Activated T-helper 1 cell treated with Interleukin-2 at 50 U/mL for 16 hours (primary cell): ENCODE measurements at regions not wholly inside any gene's neighbourhood (a gene's known extent, or its start where the extent isn't known, plus 50 kb on each side); places are given as distances from the start of the nearest gene placed in this dataset.
"Not testable (repeated sequence)": the region's sequence is repeated elsewhere in the genome, so short reads cannot be mapped to it uniquely, and the experiment has no call there.

Experiments used
- DNase-seq: peaks from one replicate; pipeline ENCODE4 v3.0.0-alpha.2; 2020; ENCODE audit warnings: low read depth

GRCh38 chr16:16879567-16880251 lies 500.8 kb downstream of the NPIPA7 start:
- no peak for DNase-seq

DNA sequence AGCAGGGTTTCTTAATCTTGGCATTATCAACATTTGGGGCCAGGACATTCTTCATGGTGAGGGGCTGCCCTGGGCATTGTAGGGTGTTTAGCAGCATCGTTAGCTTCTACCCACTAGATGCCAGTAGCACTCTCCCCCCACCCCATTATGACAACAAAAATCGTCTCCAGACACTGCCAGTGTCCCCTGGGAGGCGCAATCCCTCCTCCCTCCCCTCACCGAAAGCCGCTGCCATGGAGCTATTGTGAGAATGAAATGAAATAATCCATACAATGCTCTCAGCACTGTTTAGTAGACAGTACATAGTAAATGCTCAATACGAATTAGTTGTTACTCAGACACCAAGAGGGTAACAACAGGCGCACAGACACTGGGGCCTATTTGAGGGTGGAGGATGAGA lies 502.9 kb downstream of the NPIPA7 start:
- no peak for DNase-seq

- DNase-seq: no peak
Measured at GRCh38 chr16:16882766-16883165, 503.8 kb downstream of the NPIPA7 start.

DNA sequence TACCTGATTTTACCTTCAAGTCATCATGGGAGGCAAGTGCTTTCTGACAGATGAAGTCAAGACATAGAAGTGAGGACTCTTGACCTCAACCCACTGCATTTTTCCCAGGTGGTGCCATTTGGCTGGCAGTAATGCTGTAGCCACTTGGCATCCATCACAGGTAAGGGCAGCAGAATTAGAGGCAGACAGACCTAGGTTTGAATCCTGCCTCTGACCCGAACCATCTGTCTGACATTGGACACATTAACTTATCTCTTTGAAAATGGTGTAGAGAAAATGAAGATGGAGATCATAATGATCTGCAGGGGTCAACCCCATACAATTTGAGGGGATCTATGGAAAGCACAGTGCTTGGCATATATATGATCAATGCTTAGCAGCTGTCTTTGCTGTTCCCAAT lies 505.5 kb downstream of the NPIPA7 start:
- no peak for DNase-seq

DNA sequence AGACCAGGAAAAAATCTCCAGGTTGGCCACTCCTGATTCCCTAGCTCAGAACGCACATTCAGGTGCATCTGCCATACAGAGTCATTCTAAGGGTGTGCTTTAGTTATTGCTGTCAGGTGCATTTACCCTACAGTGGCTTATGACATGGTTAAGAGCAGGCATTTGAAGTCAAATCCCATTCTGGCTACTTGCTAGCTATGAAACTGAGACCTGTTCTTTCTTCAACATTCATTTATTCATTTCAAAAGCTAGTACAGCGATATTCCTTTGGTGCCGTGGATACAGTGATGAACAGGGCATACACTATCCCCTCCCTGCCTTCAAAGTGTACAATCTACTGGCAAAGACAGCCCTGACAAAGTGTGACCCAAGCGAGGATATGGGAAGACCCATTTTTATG lies 508.3 kb downstream of the NPIPA7 start:
- DNase-seq: no peak

DNA sequence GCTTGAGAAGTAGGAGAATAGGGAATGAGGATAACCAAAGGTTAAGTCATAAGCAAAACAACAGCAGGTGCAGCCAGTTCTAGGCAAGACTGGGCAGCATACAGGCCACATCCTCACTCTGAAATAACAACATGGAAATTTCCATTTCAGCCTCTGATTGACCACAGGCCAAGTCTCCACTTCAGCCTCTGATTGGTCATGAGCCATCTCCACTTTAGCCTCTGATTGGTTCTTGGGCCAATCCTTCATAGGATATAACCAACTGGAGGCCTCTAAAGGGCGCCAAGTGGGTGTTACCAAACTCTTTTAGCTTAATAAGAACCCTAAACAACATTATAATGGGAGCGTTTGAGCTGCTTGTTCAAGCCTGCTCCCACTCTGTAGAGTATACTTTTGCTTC lies 512.0 kb downstream of the NPIPA7 start:
- no peak for DNase-seq

DNA sequence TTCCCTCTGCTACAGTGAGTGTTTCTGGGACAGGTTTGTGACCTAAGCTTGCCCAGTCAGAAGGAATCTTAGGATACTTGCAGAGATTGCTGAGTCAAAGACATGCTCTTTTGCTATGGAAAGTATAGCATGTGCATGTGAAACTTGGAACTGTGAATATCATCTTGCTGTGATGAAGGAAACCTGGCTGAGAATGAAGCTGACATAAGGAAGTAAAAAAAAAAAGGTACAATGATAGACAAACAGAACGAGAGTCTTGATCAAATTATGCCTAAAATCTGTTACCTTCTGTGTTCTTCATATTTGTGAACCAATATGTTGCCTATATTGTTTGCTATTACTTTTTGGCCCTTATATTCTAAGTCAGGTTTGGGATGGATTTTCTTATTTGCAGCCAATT lies 525.7 kb downstream of the NPIPA7 start:
- DNase-seq: no peak

DNA sequence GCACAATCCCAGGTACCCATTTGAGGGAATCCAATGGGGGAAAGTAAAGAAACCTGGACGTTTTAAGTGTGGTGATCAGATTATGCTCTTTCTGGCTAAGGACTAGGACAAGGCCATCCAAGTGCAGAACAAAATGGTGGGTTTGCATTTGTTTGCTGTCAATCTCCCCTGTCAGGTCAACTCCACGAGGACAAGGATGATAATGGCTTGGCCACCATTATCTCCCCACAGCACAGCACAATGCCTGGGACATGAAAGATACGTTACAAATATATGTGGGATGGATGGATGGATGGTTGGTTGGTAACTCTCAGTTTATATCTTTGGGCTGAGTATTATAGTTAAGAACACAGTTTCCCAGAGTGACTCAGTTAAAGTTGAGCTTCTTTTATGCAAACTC lies 526.9 kb downstream of the NPIPA7 start:
- no peak for DNase-seq

DNA sequence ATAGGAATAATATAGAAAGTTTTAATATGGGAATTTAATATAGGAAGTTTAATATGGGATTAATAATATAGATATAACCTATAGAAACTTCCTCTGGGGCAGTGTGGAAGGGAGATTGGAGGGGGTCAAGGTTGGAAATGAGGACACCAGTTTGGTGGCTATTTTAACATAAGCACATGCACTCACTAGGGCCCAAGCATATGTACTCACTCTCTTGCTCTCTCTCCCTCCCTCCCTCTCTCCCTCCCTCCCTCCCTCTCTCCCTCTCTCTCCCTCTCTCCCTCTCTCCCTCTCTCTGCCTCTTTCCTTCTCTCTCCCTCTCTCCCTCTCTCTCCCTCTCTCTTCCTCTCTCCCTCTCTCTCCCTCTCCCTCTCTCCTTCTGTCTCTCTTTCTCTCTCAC lies 528.1 kb downstream of the NPIPA7 start:
- no peak for DNase-seq

DNA sequence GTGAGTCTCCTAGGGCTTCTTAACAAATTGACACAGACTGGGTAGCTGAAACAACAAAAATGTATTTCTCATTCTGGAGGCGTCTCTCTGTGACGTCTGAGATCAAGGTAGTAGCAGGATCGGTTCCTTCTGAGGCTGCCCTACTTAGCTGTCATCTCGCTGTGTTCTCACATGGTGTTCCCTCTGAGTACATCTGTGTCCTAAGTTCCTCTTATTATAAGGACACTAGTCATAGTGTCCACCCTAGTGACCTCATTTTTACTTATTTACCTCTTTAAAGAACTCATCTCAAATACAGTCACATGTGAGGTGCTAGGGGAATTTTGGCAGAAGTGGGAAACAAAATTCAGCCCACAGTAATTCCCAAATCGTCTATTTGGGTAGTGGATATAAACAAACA lies 529.1 kb downstream of the NPIPA7 start:
- DNase-seq: no peak

GRCh38 chr16:16909126-16909525 lies 530.2 kb downstream of the NPIPA7 start:
- DNase-seq: no peak

GRCh38 chr16:16910666-16911065 lies 531.7 kb downstream of the NPIPA7 start:
- DNase-seq: no peak

DNA sequence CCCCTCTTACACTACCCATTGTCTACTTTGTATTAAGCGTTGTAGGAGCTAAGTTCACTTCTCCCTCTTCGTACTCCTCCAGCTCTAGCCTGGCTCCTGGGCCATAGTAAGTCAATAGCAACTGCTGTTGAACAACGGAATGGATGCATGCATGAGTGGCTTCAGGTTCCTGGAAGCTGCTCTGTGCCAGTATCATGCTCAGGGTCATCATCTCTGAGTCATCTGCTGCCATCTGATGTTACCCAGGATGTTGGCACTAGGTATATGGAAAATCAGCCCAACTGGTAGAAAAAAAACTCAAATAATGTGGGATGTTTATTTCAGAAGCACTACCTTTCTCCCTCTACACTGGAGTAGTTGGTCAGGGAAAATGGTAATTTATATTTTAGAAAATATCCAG lies 536.8 kb downstream of the NPIPA7 start:
- DNase-seq: no peak

DNA sequence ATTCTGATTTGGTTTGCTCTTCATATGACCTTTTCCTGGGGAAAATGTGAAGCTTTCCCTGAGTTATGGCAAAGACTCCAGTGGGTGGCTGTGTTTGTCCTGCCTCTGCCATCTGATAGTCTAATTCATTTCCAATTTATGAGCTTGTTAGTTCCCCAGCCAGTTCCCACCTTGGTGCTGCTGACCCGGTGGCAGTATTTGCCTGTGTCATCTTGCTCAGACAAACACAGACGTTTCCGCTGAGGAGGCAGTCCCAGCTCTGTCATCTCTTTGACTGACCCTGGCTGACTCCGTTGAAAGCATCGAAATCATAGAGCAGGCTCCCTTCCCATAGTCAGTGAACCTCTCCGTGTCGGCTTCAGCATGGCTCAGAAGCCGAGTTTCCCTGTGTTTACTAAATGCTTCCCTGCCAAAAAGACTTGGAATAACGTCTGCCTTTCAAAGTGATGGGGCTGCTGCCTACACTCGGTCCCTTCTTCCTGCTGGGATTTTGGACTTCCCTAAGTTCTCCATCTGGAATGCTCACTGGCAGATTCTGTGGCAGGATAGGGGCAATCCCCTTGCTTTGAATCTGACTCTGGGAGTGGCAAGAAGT lies 538.3 kb downstream of the NPIPA7 start:
- no peak for DNase-seq

- no peak for DNase-seq
Measured at GRCh38 chr16:16923479-16923878, 544.5 kb downstream of the NPIPA7 start.

- no peak for DNase-seq
Measured at GRCh38 chr16:16924613-16925012, 545.7 kb downstream of the NPIPA7 start.

GRCh38 chr16:16925432-16925831 lies 545.3 kb downstream of the XYLT1 start:
- DNase-seq: no peak

DNA sequence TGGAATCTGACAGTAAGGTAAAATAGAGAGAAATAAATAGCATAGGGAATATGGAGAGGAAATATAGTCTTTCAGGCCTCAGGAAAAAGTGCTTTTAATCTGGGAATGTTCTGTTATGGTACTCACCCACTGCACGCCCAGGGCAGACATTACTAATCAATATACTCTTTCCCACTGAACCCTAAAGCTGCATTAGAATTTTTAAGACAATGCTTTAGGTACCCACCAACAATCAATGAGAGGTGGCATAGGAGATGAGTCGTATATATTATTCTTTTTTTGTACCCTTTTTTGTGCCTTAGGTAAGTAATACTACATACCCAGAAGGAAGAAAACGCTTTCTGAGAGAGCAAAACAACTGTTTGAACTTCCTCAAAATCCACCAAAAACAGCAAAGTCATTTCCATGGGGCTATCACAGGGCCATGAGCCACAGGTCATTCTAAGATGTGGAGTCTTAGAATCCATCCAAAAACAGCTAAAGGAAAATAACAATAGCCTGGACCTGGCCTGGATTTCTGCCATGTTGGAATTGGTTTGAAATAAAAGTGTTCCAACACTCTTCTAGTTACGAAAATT lies 542.1 kb downstream of the XYLT1 start:
- no peak for DNase-seq

- no peak for DNase-seq
Measured at GRCh38 chr16:16930309-16931000, 540.3 kb downstream of the XYLT1 start.

GRCh38 chr16:16933861-16934260 lies 536.9 kb downstream of the XYLT1 start:
- no peak for DNase-seq

GRCh38 chr16:16934660-16935059 lies 536.1 kb downstream of the XYLT1 start:
- DNase-seq: no peak

- DNase-seq: not testable (repeated sequence)
Measured at GRCh38 chr16:16935909-16936308, 534.9 kb downstream of the XYLT1 start.

DNA sequence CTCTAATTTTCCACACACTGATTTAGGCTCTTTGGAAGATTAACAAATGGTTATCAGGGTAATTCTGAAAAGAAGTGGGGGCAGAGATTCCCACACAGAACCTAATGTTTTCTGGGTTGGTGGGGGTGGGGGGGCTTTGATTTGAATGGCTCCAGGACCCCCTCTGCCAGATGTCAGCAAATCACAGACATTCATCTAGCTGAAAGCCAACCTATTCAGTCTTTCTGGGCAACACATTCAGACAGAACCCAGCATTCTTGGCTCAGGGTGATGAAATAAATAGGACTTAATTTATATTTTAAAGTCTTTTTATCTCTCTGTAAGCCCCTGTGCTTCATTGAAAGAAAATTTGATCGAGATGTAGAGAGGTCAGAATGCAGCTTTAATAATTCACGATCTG lies 533.2 kb downstream of the XYLT1 start:
- no peak for DNase-seq
